ENCODE measurements at regions not wholly inside any gene's neighbourhood (a gene's known extent, or its start where the extent isn't known, plus 50 kb on each side); places are given as distances from the start of the nearest gene placed in this dataset.

DNA sequence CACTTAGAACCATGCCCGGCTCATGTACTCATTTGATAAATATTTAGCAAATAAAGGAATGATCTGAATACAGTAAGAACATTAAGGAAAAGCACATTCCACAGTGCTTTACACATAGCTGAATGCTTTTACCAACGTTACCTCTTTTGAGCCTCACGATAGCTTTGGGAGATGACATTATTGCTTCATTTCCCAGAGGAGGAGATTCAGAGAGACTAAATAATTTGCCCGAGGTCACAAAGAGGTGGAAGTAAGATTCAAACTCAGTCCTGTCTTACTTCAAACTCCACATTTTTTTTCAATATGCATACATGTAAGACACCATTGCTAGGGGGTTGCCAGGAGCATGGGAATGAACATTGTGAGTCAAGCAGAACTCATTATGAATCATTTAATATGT is 538.5 kb downstream of the BCOR start:
- dilution Hi-C loops (cut with HindIII; ENCODE audit: low sequenced_read_pairs, unreplicated experiment) (no loop called here), intact Hi-C loops (cut with micrococcal nuclease) (no loop called here), in situ Hi-C loops (cut with MboI; ENCODE audit: low sequenced_read_pairs) (no loop called here)
- BruUV-seq (replicated peaks), result no TSS peak
- Histone ChIP-seq H2BK120ac (ENCODE audit: low read depth, low read length) (no peak overlapping the region), H3K9me3 (ENCODE audit: control insufficient read depth, insufficient read depth, low read length) (peaks cover 3% of the 10 kb centered on the region; the same call in 1 of the 2 replicates), H3K36me3 (ENCODE audit: control insufficient read depth, insufficient read depth, low read length) (no peaks in the 10 kb centered on the region), H2AFZ (replicated peaks; ENCODE audit: low read length, poor library complexity) (no peak overlapping the region), H3K27ac (ENCODE audit: insufficient read depth, low read length) (no peak overlapping the region), H2BK15ac (ENCODE audit: low read depth, low read length) (no peak overlapping the region), H4K91ac (ENCODE audit: insufficient read depth, low read depth, low read length) (no peak overlapping the region), H3K79me1 (ENCODE audit: low read depth in 1 of 2, low read length in 2 of 2) (no peaks in the 10 kb centered on the region), H4K20me1 (ENCODE audit: insufficient read depth, low read length) (no peaks in the 10 kb centered on the region), H4K5ac (ENCODE audit: low read depth, low read length) (no peak overlapping the region), H2AK9ac (replicated peaks; ENCODE audit: low read depth, low read length, poor library complexity) (no peak overlapping the region), H2BK20ac (ENCODE audit: low read depth, low read length) (no peak overlapping the region), H2BK5ac (ENCODE audit: low read depth, low read length, poor library complexity, severe bottlenecking) (no peak overlapping the region), H3K23ac (ENCODE audit: low read depth, low read length) (no peak overlapping the region), H3K56ac (ENCODE audit: extremely low read depth, insufficient read depth, low read length) (no peak overlapping the region), H3K4ac (ENCODE audit: low read depth, low read length) (no peak overlapping the region), H3K9ac (ENCODE audit: low read depth, low read length) (no peak overlapping the region), H3K9me1 (ENCODE audit: insufficient read depth, low read length) (no peaks in the 10 kb centered on the region), H3K14ac (replicated peaks; ENCODE audit: low read depth, low read length) (no peak overlapping the region), H3K4me2 (ENCODE audit: low read depth, low read length) (no peak overlapping the region), H3K4me1 (ENCODE audit: control insufficient read depth, insufficient read depth, low read length) (no peaks in the 10 kb centered on the region), H3K27me3 (ENCODE audit: control insufficient read depth, insufficient read depth, low read length) (peaks cover 26% of the 10 kb centered on the region), H4K8ac (ENCODE audit: low read depth in 2 of 2, low read length in 2 of 2) (no peak overlapping the region), H3K18ac (ENCODE audit: low read depth, low read length) (no peak overlapping the region), H2AK5ac (ENCODE audit: low read depth, low read length) (no peak overlapping the region), H3K4me3 (ENCODE audit: insufficient read depth, low read depth, low read length) (no peak overlapping the region)
- ChIA-PET POLR2A (ENCODE audit: unreplicated experiment) (no interaction called here), CTCF (no interaction called here)
- WGBS, 2 experiments (ENCODE audit: extremely low coverage in 2 of 2, insufficient read length in 1 of 2), result no CpG with 5 or more reads among the region's 4 CpGs
- no peak for TF ChIP-seq CTCF (conservative IDR thresholded peaks at IDR 0.05; ENCODE audit: low read depth, low read length)
- no peak for TF ChIP-seq SMC3 (IDR thresholded peaks at IDR 0.05; ENCODE audit: low read depth, low read length)
- TF ChIP-seq RFX5 (IDR thresholded peaks at IDR 0.05; ENCODE audit: low read depth, low read length), result no peak
- TF ChIP-seq, protein P1, sequence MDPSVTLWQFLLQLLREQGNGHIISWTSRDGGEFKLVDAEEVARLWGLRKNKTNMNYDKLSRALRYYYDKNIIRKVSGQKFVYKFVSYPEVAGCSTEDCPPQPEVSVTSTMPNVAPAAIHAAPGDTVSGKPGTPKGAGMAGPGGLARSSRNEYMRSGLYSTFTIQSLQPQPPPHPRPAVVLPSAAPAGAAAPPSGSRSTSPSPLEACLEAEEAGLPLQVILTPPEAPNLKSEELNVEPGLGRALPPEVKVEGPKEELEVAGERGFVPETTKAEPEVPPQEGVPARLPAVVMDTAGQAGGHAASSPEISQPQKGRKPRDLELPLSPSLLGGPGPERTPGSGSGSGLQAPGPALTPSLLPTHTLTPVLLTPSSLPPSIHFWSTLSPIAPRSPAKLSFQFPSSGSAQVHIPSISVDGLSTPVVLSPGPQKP (IDR thresholded peaks at IDR 0.05; ENCODE audit: borderline replicate concordance, low read depth, low read length), result no peak
- DNase-seq (peak; percentile 4), ATAC-seq (ENCODE audit: low read depth) (0 out of 2 replicates have a peak, but pooled peaks have one; percentile 17)

Data from IMR-90 (cell line).